ENCODE measurements at regions not wholly inside any gene's neighbourhood (a gene's known extent, or its start where the extent isn't known, plus 50 kb on each side); places are given as distances from the start of the nearest gene placed in this dataset.

GRCh38 chr1:58255192-58255591 is 291.3 kb downstream of the OMA1 start:
- DNase-seq = no peak
- no TSS peak for BruUV-seq (replicated peaks)
- no peak overlapping the region for H3K27ac ChIP-seq
- no peaks in the 10 kb centered on the region for H4K20me1 ChIP-seq (ENCODE audit: insufficient read depth)
- H3F3A ChIP-seq (ENCODE audit: insufficient read depth, low read depth) = no peaks in the 10 kb centered on the region
- TF ChIP-seq, protein P1, sequence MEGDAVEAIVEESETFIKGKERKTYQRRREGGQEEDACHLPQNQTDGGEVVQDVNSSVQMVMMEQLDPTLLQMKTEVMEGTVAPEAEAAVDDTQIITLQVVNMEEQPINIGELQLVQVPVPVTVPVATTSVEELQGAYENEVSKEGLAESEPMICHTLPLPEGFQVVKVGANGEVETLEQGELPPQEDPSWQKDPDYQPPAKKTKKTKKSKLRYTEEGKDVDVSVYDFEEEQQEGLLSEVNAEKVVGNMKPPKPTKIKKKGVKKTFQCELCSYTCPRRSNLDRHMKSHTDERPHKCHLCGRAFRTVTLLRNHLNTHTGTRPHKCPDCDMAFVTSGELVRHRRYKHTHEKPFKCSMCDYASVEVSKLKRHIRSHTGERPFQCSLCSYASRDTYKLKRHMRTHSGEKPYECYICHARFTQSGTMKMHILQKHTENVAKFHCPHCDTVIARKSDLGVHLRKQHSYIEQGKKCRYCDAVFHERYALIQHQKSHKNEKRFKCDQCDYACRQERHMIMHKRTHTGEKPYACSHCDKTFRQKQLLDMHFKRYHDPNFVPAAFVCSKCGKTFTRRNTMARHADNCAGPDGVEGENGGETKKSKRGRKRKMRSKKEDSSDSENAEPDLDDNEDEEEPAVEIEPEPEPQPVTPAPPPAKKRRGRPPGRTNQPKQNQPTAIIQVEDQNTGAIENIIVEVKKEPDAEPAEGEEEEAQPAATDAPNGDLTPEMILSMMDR (conservative IDR thresholded peaks at IDR 0.05) = no peak
- TF ChIP-seq EZH2 (IDR thresholded peaks at IDR 0.05; ENCODE audit: low read depth) = no peak
- no peak overlapping the region for H2AFZ ChIP-seq
- H3K36me3 ChIP-seq (ENCODE audit: low read depth) = no peaks in the 10 kb centered on the region
- H3K79me2 ChIP-seq (ENCODE audit: low read depth) = no peaks in the 10 kb centered on the region
- CTCF ChIA-PET = no interaction called here
- intact Hi-C loops (cut with micrococcal nuclease; ENCODE audit: unreplicated experiment) = no loop called here
- H3K9me3 ChIP-seq (ENCODE audit: insufficient read depth, low read depth) = no peaks in the 10 kb centered on the region
- POLR2A ChIA-PET (ENCODE audit: unreplicated experiment) = no interaction called here
- no peak overlapping the region for H3K4me2 ChIP-seq
- no peaks in the 10 kb centered on the region for H3K9me2 ChIP-seq (ENCODE audit: insufficient read depth)
- no peaks in the 10 kb centered on the region for H3K4me1 ChIP-seq (replicated peaks; ENCODE audit: insufficient read depth)
- H3K4me3 ChIP-seq = no peak overlapping the region
- peaks cover 37% of the 10 kb centered on the region for H3K27me3 ChIP-seq (ENCODE audit: insufficient read depth, low read depth)

- intact Hi-C loops (cut with micrococcal nuclease; ENCODE audit: unreplicated experiment) = no loop called here
- CTCF ChIA-PET = no interaction called here
Observed at GRCh38 chr1:58251430-58252073, 295.0 kb downstream of the OMA1 start.

DNA sequence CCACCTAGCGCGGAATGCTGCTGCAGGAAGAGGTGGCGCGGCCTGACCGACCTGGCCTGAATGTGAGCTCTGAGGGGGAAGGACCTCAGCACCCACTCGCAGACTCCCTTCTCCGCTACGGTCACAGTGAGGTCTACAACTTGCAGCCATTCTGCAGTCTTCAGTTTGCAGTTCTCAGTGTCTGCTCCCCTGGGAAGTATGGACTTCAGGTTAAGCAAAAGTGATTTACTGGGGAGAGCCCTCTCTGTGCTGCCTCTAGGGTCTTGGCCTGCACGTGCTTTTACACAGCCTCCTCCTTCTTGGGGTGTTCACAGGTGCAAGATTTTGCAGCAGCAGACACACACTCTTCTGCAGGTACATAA is 296.0 kb downstream of the OMA1 start:
- BruUV-seq (replicated peaks) = no TSS peak
- Histone ChIP-seq H3K4me3 (no peak overlapping the region), H3K4me2 (no peak overlapping the region), H3K27ac (no peak overlapping the region), H3F3A (ENCODE audit: insufficient read depth, low read depth) (no peaks in the 10 kb centered on the region), H4K20me1 (ENCODE audit: insufficient read depth) (no peaks in the 10 kb centered on the region), H3K4me1 (replicated peaks; ENCODE audit: insufficient read depth) (no peaks in the 10 kb centered on the region), H3K9me3 (ENCODE audit: insufficient read depth, low read depth) (no peaks in the 10 kb centered on the region), H2AFZ (no peak overlapping the region), H3K27me3 (ENCODE audit: insufficient read depth, low read depth) (peaks cover 12% of the 10 kb centered on the region), H3K36me3 (ENCODE audit: low read depth) (no peaks in the 10 kb centered on the region), H3K79me2 (ENCODE audit: low read depth) (no peaks in the 10 kb centered on the region), H3K9me2 (ENCODE audit: insufficient read depth) (no peaks in the 10 kb centered on the region)
- TF ChIP-seq, protein P1 (conservative IDR thresholded peaks at IDR 0.05) = no peak
- TF ChIP-seq EZH2 (IDR thresholded peaks at IDR 0.05; ENCODE audit: low read depth) = no peak
- no peak for DNase-seq
- CTCF ChIA-PET = no interaction called here
- intact Hi-C loops (cut with micrococcal nuclease; ENCODE audit: unreplicated experiment) = no loop called here
- POLR2A ChIA-PET (ENCODE audit: unreplicated experiment) = no interaction called here

More at GRCh38 chr1:58251430-58252073, 295.0 kb downstream of the OMA1 start:
- Histone ChIP-seq H3K9me2 (ENCODE audit: insufficient read depth) (no peaks in the 10 kb centered on the region), H2AFZ (no peak overlapping the region), H3K4me3 (no peak overlapping the region), H3K4me1 (replicated peaks; ENCODE audit: insufficient read depth) (no peaks in the 10 kb centered on the region), H3K79me2 (ENCODE audit: low read depth) (no peaks in the 10 kb centered on the region), H3F3A (ENCODE audit: insufficient read depth, low read depth) (no peaks in the 10 kb centered on the region), H3K4me2 (no peak overlapping the region), H3K27me3 (ENCODE audit: insufficient read depth, low read depth) (peaks cover 20% of the 10 kb centered on the region), H3K9me3 (ENCODE audit: insufficient read depth, low read depth) (no peaks in the 10 kb centered on the region), H3K36me3 (ENCODE audit: low read depth) (no peaks in the 10 kb centered on the region), H3K27ac (no peak overlapping the region), H4K20me1 (ENCODE audit: insufficient read depth) (no peaks in the 10 kb centered on the region)
- TF ChIP-seq, protein P1 (conservative IDR thresholded peaks at IDR 0.05) = no peak; the same call in 1 of the 2 replicates
- TF ChIP-seq EZH2 (IDR thresholded peaks at IDR 0.05; ENCODE audit: low read depth) = no peak
- BruUV-seq (replicated peaks) = no TSS peak
- POLR2A ChIA-PET (ENCODE audit: unreplicated experiment) = no interaction called here
- no peak for DNase-seq

All from PC-9 (cell line).